ENCODE measurements at regions not wholly inside any gene's neighbourhood (a gene's known extent, or its start where the extent isn't known, plus 50 kb on each side); places are given as distances from the start of the nearest gene placed in this dataset.

DNA sequence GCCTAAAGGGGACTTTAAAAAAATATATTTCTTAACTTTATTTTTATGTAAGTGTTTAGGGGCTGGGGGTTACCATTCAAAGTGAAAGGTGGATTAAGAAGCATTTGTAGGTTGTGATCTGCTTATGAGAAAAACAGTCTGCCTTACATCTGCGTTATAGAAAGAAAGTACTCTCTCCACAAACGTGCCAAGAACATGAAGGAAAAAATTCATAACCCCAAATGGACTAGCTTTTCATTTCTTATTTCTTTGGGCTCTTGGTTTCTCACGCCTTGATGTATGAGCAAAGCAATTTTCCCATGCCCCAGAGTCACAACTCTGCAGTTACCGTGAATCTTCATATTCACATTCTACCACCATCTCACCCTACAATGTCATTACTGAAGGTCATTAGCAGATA is 1165.1 kb upstream of the ADGRL4 start:
- DNase-seq: no peak
- TF ChIP-seq, protein P1, sequence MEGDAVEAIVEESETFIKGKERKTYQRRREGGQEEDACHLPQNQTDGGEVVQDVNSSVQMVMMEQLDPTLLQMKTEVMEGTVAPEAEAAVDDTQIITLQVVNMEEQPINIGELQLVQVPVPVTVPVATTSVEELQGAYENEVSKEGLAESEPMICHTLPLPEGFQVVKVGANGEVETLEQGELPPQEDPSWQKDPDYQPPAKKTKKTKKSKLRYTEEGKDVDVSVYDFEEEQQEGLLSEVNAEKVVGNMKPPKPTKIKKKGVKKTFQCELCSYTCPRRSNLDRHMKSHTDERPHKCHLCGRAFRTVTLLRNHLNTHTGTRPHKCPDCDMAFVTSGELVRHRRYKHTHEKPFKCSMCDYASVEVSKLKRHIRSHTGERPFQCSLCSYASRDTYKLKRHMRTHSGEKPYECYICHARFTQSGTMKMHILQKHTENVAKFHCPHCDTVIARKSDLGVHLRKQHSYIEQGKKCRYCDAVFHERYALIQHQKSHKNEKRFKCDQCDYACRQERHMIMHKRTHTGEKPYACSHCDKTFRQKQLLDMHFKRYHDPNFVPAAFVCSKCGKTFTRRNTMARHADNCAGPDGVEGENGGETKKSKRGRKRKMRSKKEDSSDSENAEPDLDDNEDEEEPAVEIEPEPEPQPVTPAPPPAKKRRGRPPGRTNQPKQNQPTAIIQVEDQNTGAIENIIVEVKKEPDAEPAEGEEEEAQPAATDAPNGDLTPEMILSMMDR (IDR thresholded peaks at IDR 0.05; ENCODE audit: borderline replicate concordance, extremely low read depth, insufficient read depth): no peak
- intact Hi-C loops (cut with DNase I): no loop called here
- no peak for FAIRE-seq
- Histone ChIP-seq H3K9ac (ENCODE audit: low read length in 3 of 3) (no peak overlapping the region), H3K36me3 (ENCODE audit: control insufficient read depth in 2 of 3, insufficient read depth in 3 of 3, low read length in 3 of 3) (no peaks in the 10 kb centered on the region), H3K9me3 (ENCODE audit: control insufficient read depth in 2 of 3, insufficient read depth in 1 of 3, low read length in 3 of 3) (no peaks in the 10 kb centered on the region), H3K4me1 (ENCODE audit: control insufficient read depth in 2 of 3, insufficient read depth in 2 of 3, low read depth in 1 of 3, low read length in 3 of 3) (no peaks in the 10 kb centered on the region), H3K27me3 (ENCODE audit: control insufficient read depth, insufficient read depth, low read length) (no peaks in the 10 kb centered on the region), H3K27ac (ENCODE audit: low read depth in 2 of 2, low read length in 2 of 2) (no peak overlapping the region), H3K4me3 (ENCODE audit: low read length in 3 of 3) (no peak overlapping the region)

DNA sequence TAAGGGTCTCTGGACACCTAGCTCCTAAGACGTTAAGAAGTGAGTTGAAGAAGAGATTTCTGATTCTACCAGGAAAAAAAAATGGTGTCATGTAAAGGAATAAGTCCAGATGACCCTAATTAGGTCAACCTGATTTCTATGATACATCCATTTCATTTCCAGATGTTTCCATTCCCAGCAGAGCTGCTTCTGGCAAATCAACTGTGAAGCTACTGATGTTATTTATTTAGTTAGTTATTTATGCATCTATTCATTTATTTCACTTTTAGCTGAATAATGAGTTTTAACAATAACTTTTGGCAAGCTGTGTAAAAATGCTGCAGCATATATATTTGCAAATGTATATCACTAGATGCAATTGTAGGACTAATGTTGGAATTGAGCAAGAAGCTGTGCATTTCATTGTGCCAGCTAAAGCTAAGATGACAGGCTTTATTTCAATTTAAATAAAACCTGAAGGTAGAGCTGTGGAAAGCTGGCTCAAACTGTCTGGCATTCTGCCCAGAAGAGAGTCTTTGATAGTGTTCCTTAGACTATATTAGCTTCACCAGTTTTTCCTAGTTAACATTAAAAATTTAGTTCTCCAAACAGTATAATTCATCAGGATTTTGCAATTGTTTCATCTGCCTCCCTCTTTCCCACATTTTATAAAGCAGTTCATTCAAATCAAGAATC is 1164.4 kb upstream of the ADGRL4 start:
- Histone ChIP-seq H3K36me3 (ENCODE audit: control insufficient read depth in 2 of 3, insufficient read depth in 3 of 3, low read length in 3 of 3) (no peaks in the 10 kb centered on the region), H3K4me3 (ENCODE audit: low read length in 3 of 3) (no peak overlapping the region), H3K9me3 (ENCODE audit: control insufficient read depth in 2 of 3, insufficient read depth in 1 of 3, low read length in 3 of 3) (no peaks in the 10 kb centered on the region), H3K27ac (ENCODE audit: low read depth in 2 of 2, low read length in 2 of 2) (no peak overlapping the region), H3K4me1 (ENCODE audit: control insufficient read depth in 2 of 3, insufficient read depth in 2 of 3, low read depth in 1 of 3, low read length in 3 of 3) (no peaks in the 10 kb centered on the region), H3K27me3 (ENCODE audit: control insufficient read depth, insufficient read depth, low read length) (no peaks in the 10 kb centered on the region), H3K9ac (ENCODE audit: low read length in 3 of 3) (no peak overlapping the region)
- intact Hi-C loops (cut with DNase I): no loop called here
- FAIRE-seq: no peak
- TF ChIP-seq, protein P1 (IDR thresholded peaks at IDR 0.05; ENCODE audit: borderline replicate concordance, extremely low read depth, insufficient read depth): no peak
- DNase-seq: peak in 1 of 5 donors; percentile 56

DNA sequence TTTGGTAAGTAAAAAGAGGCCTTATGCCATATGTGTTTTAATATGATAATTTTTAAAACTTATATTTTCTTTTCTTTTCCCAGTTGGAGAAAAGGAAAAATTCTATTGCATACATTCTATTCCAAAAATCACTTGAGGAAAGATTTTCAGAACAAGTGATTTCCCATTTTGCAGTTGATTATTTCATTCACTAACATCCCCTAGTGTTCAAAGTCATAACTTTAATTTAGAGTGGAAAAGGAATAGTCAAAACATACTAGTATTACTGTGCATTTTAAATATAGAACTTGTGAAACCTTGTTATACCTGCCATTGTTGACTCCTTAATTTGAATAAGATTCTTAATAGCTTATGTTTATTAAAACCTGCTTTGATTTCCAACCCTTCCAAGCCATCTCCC is 1157.6 kb upstream of the ADGRL4 start:
- no peak overlapping the region for H3K4me3 ChIP-seq (ENCODE audit: low read length in 3 of 3)
- FAIRE-seq (no peak), DNase-seq (no peak)
- no peaks in the 10 kb centered on the region for H3K27me3 ChIP-seq (ENCODE audit: control insufficient read depth, insufficient read depth, low read length)
- intact Hi-C loops (cut with DNase I): no loop called here
- no peaks in the 10 kb centered on the region for H3K36me3 ChIP-seq (ENCODE audit: control insufficient read depth in 2 of 3, insufficient read depth in 3 of 3, low read length in 3 of 3)
- TF ChIP-seq, protein P1 (IDR thresholded peaks at IDR 0.05; ENCODE audit: borderline replicate concordance, extremely low read depth, insufficient read depth): no peak
- no peaks in the 10 kb centered on the region for H3K9me3 ChIP-seq (ENCODE audit: control insufficient read depth in 2 of 3, insufficient read depth in 1 of 3, low read length in 3 of 3)
- no peak overlapping the region for H3K9ac ChIP-seq (ENCODE audit: low read length in 3 of 3)
- no peaks in the 10 kb centered on the region for H3K4me1 ChIP-seq (ENCODE audit: control insufficient read depth in 2 of 3, insufficient read depth in 2 of 3, low read depth in 1 of 3, low read length in 3 of 3)
- H3K27ac ChIP-seq (ENCODE audit: low read depth in 2 of 2, low read length in 2 of 2): no peak overlapping the region

DNA sequence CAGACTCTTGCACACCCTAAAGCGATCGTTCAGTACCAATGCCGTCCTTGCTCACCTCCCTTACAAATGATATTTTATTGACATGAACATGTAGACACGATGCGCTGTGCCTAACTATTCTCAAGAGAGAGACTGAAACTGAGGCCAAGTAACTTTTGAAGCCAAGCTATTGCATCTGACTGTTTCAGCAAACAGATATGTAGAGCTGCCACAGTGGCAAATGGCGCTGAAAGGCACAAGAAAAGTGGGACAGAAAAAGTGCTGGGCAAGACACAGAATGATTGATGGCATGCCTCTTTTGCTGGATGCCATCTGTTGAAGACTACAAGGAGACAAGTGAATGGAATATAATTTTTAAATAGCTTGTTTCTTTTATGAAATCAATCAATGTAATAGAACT is 1157.2 kb upstream of the ADGRL4 start:
- Histone ChIP-seq H3K27me3 (ENCODE audit: control insufficient read depth, insufficient read depth, low read length) (no peaks in the 10 kb centered on the region), H3K4me1 (ENCODE audit: control insufficient read depth in 2 of 3, insufficient read depth in 2 of 3, low read depth in 1 of 3, low read length in 3 of 3) (no peaks in the 10 kb centered on the region), H3K27ac (ENCODE audit: low read depth in 2 of 2, low read length in 2 of 2) (no peak overlapping the region), H3K4me3 (ENCODE audit: low read length in 3 of 3) (no peak overlapping the region), H3K9me3 (ENCODE audit: control insufficient read depth in 2 of 3, insufficient read depth in 1 of 3, low read length in 3 of 3) (no peaks in the 10 kb centered on the region), H3K9ac (ENCODE audit: low read length in 3 of 3) (no peak overlapping the region), H3K36me3 (ENCODE audit: control insufficient read depth in 2 of 3, insufficient read depth in 3 of 3, low read length in 3 of 3) (no peaks in the 10 kb centered on the region)
- no peak for FAIRE-seq
- intact Hi-C loops (cut with DNase I): no loop called here
- DNase-seq: no peak
- TF ChIP-seq, protein P1 (IDR thresholded peaks at IDR 0.05; ENCODE audit: borderline replicate concordance, extremely low read depth, insufficient read depth): no peak

All from kidney (tissue), 13 donors.